NCI-H460 (cell line): ENCODE measurements at regions not wholly inside any gene's neighbourhood (a gene's known extent, or its start where the extent isn't known, plus 50 kb on each side); places are given as distances from the start of the nearest gene placed in this dataset.

ENCODE experiments used
- DNase-seq: peaks from one replicate; pipeline ENCODE4 v3.0.0-alpha.2; 2016; ENCODE audit warnings: low read depth; ENCODE audit errors: extremely low read depth

DNA sequence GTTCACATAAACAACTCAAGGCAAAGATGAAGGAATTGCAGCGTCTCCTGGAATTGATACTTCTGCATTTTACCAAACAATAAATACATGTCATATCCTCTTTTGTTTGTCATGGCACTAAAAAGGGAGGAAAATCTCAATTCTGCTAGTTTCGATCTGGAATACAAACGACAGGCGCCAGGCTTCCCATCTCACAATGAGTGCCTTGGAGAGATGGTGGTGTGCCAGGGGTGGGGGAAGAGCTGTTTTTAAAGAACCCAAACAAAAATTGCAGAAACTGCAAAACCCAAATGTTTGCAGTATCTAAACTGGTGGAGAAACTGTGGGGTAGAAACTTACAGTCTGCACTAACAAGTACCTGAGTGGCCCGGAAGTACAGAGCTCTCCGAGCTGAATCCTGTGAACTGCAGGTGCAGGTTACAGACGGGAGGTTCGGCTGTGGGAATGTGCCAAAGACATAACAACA is 53.0 kb upstream of the KLF3 start:
- DNase-seq = no peak

DNA sequence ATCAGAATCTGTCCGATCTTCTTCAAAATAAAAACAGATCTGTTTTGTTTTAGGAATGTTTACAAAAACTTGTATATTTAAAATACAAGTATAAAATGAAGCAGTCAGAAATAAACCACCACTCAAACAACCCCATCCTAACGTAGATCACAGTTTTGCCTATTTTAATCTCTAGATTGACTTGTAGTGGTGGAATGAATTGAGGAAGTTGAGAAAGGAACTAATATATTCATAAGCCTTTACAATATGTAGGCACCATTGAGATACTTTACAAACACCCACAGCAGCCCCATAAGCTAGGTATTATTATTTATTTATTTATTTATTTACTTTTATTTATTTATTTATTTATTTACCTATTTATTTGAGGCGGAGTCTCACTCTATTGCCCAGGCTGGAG is 52.3 kb upstream of the KLF3 start:
- DNase-seq = no peak

DNA sequence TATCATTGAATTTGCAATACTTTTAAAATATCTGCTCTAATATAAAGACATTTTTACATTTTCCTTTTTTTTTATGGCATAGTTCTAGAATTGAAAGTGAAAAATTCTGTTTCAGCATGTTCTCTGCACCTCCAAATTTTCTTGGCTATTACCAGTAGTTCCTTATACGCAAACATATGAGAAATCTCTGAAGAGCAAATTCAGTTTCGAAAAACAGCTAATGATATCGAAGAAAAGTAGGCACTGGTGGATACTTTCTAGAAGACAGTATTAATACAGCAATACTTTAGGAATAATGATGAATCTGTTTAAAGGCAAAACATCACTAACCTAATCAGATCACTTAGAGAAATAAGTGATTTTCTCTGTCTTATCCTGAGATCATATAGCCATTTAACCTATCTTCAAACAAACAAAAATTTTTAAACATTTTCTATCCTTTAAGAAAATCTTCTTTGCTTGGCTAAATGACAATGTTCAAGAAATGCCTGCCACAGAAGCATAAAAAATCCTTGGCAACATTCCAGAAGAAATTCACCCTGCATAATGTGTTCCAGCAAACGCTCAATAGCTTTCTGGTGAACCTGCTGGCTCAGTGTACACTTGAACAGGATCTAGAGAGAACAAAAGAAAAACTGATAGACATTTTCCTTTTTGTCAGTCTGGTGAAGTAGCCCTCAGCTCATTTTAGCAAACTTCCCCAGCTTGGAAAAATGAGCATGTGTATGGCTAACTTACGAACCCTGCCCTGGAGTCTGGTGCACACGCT is 51.2 kb upstream of the KLF3 start:
- DNase-seq = no peak
